GM21526 (cell line): ENCODE measurements at regions not wholly inside any gene's neighbourhood (a gene's known extent, or its start where the extent isn't known, plus 50 kb on each side); places are given as distances from the start of the nearest gene placed in this dataset.

Source experiments
- ATAC-seq: cut with Tn5 transposase; IDR thresholded peaks from one replicate; pipeline ENCODE4 v1.9.1; 2021; ENCODE audit warnings: moderate library complexity; ENCODE audit not compliant: unreplicated experiment, low FRiP score

DNA sequence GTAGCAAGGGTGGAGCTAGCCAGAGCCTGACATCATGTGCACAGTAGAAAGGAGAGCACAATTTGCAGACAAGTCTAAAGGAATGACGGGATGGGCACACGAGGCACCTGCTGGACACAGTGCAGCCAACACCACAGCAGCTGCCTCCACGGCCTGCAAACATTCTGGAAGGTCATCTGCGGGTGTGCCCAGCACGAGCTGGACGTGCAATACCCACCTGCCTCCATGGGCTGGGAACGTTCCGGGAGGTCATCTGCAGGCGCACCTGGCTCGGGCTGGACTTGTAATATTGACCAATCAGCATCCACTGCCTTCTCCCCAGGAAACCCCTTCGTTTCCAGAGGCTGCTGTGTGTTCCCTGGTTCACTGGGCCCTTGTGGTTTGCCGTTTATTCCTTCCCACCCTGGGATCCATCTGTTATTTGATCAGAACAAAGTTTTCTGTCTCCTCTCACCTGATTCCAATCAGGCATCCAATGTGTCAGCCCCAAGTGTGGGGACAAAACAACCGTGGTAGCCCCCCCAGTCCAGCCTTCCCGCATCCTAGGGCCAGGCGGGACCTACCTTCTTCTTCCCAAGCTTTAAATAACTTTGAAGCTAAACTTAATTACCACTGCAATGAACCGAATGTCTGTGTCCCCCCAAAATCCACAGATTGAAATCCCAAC is 243.4 kb upstream of the PPP2R2D start:
- no peak for ATAC-seq

DNA sequence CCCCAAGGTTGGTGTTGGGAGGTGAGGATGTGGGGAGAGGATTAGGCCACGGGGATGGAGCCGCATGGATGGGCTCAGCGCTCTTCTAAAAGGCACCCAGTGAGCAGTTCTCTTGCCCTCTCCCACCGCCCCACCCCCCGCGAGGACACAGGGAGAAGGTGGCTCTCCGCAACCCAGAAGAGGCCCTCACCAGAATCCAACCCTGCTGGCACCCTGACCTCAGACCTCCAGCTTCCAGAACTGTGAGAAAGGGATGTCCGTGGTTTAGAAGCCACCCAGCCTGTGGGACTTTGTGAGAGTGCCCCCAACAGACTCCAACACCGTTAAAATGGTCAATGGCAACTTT is 242.8 kb upstream of the PPP2R2D start:
- ATAC-seq = no peak

DNA sequence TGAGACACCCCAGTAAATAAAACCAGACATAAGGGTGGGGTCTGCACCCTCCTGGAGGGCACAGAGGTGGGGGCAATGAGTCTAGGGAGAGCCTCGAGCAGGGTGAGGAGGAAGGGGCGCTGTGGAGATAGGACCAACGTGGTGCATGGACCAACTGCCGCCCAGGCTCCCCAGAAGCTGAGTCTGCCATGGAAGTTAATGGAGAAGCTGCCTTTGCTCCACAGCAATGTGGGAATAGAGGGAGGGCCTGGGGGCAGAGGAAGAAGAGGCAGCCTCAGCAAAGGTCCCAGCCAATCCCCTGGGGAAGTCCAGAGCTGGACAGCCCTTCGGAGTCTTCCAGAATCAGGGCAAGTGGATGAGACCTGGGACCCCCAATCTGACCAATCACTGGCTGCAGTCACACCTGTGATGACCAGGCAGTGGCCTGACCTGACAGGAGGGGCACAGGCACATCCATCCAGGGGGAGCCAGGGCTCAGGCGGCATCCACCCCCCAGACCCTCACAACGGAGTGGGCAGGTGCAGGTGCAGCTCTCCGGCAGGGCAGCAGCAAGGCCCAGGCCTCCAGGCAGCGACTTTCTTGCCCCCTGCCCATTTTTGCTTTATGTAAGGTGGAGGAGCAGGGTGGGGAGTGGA is 242.2 kb upstream of the PPP2R2D start:
- no peak for ATAC-seq

GRCh38 chr10:131660427-131660826 is 240.4 kb upstream of the PPP2R2D start:
- ATAC-seq = no peak

DNA sequence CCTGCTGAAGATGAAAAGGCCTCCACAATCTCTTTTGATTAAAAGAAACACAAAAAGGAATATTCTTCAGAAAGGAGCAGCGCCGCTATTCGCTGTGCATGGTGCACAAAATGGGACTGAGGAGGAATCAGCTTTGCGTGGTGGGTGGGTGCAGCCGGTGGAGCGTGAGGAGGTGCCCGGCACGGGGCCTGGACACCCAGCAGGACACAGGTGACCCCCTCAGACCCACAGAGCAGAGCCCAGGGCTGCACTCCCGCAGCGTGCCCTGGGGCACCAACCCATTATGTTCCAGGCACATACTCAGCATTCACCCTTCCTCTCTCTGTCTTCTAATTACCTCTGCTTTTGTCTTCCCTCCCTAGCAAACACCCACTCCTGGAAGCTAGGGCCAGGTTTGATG is 238.0 kb upstream of the PPP2R2D start:
- ATAC-seq = no peak

- ATAC-seq = no peak
Observed at GRCh38 chr10:131663351-131663750, 237.5 kb upstream of the PPP2R2D start.

DNA sequence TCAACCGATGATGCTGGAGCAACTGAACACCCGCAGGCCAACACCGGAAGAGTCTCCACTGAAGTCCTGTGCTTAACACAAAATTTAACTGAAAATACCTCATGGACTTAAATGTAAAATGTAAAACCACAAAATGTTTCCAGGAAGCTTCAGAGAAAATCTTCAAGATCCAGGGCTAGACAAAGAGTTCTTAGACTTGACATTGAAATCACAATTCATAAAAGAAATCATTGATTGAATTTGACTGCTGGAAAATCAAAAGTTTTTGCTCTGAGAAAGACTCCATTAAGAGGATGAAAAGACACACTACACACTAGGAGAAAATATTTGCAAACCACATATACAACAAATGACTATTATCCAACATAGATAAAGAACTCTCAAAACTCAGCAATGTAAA is 234.7 kb upstream of the PPP2R2D start:
- no peak for ATAC-seq

DNA sequence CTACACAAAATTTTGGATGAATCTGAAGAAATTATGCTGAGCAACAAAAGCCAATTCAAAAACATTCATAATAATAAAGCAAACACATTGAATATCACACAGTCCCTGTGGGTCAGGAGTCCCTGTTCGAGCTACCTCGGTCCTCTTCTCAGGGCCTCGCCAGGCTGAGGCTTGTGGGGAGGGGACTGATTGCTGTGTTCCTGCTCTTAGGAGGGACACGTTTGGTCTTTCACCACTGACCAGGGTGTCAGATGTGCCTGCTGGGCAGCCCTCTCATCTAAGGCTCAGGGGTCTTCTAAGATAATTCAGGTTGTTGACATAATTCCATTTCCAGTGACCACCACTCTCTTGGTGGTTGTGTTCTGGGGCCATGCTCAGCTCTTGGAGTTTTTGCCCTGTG is 233.8 kb upstream of the PPP2R2D start:
- no peak for ATAC-seq

DNA sequence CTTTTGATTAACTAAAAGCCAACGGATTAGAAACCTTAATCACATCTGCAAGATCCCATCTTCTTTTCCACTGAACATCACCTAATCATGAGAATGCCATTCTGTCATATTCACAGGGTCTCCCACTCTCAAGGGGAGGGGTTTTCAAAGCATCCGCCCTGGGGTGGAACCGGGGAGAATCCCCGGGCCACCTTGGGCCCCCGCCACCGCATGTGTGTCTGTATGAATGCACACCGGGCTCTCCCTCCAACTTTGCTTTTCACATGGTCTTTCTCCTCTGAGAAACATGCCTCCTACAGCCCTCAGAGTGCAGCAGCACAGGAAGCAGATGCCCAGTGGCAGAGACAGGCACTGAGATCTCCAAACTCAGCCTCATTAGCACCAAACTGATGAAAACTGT is 233.2 kb upstream of the PPP2R2D start:
- ATAC-seq = no peak

- no peak for ATAC-seq
Observed at GRCh38 chr10:131668903-131669302, 231.9 kb upstream of the PPP2R2D start.

DNA sequence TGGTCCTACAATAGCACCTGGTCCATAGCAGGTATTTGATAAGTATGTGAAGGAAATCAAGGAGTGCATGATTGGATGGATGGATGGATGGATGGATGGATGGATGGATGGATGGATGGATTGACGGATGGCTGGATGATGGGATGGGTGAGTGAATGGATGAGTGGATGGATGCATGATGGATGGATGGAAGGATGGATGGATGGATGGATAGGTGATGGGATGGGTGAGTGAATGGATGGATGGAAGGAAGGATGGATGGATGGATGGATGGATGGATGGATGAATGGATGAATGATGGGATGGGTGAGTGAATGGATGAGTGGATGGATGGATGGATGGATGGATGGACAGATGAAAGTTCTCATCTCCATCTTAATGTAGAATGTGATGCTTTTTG is 231.0 kb upstream of the PPP2R2D start:
- ATAC-seq = no peak

DNA sequence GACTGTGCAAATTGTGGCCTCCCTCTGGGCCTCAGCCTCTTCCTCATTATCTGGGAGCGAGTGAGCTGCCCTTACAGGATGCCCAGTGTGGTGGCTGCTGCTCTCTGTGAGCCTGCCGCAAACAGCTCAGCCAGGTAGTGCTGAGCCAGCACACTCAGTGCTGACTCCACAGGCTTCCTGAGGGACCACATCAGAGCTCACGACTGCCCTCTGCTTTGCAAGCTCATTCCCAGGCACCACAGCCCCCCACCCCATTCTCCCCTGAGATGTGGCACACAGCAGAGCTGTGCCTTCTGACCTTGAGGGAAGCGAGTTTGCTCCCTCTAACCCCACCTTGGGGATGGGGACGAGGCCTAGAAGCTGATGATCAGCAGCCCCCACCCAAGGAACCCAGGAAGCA is 230.5 kb upstream of the PPP2R2D start:
- no peak for ATAC-seq

DNA sequence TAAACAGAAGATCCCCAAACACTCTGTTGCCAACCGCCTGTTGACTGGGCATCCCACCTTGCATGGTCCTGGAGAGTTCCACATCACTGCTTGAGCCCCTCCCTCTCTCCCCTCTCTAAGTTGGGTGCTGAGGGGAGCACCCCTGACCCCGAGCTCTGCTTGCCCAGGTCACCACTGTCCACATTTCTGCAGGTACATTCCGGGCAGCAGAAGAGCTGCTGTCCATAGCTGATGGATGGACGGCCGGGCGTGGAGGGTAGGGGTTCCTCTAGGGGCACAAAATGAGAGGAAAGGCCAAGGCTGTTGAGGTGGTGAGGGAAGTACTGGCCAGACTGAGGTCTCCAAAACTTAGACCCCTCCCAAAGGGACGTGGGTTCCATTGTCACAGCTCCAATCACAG is 227.4 kb upstream of the PPP2R2D start:
- ATAC-seq = no peak

- ATAC-seq = no peak
Observed at GRCh38 chr10:131674130-131674529, 226.7 kb upstream of the PPP2R2D start.

DNA sequence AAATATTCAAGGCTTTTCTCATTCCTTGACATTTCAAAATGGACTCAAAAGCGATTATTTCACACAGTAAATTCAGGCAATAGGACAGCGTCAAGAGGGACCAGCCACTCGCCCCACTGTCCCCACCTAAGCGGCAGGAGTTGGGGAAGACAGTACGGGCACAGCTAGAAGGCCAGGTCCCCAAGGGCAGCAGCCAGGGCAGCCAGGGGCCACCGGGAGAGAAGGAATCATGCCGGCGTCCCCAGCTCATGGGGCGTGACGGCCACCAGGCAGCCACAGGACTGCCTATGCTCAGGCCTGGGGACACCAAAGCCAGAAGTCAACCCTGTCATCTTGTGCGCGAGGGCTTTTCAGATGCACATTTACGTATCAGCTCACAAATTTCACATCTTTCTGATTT is 225.7 kb upstream of the PPP2R2D start:
- no peak for ATAC-seq

DNA sequence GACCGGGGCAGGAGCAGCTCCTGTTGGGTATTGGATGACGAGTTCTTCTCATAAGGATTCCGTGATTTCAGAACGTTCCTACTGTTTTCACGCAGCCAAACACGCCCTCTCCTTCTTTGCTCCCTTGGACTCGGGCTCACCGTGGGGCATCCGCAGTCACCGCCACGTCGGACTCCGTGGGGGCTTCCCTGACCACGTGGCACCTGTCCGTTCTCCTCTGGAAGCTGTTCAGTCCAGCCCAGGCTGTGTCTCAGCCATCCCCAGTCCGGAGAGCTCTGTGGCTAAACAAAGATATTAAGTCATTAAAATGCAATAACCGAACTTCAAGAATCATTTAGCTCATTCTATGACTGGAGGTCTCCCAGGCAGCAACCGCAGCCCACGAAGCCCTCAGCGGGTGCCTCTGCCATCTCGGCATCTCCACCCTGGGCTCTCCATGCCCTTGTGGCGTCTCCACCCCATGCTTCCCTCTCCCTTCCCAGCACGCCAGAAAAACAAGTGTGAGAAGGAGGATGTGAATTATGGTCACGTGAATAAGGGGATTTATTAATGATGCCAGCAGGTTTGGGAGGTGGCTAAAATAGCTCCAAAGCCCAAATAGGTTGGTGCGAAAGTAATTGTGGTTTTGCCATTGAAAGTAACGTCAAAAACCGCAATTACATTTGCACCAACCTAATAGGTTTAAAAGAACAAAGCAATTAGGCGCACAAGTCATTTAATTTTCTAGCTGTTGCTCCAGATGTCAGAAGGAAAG is 224.6 kb upstream of the PPP2R2D start:
- ATAC-seq = no peak

DNA sequence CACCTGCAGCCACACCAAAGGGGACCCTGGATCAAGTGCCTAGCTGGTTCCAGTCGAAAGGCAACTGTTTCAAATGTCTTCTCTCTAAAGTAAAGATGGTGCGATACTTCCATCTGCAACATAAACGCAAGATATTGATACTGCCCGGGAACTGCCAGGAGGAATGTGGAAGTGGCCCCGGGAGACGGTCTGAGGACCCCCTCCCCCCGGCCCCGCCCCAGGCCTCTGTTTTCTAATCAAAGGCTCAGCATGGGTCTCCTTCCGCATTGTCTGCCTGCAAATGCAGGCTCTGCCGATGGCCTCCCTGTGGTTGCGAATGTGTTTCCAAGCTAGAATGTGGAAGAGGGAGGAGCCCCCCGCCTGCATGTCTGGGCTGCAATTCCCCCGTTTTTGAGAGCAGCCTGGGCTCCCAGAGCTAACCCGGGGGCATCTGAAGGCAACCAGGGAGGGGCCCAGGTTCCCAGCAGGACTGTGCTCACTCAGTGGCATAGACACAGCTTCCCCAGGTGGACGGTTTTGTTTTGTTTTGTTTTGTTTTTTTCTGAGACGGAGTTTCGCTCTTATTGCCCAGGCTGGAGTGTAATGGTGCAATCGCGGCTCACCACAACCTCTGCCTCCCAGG is 223.9 kb upstream of the PPP2R2D start:
- ATAC-seq = no peak

GRCh38 chr10:131677671-131678070 is 223.1 kb upstream of the PPP2R2D start:
- no peak for ATAC-seq

- no peak for ATAC-seq
Observed at GRCh38 chr10:131678171-131678570, 222.6 kb upstream of the PPP2R2D start.

DNA sequence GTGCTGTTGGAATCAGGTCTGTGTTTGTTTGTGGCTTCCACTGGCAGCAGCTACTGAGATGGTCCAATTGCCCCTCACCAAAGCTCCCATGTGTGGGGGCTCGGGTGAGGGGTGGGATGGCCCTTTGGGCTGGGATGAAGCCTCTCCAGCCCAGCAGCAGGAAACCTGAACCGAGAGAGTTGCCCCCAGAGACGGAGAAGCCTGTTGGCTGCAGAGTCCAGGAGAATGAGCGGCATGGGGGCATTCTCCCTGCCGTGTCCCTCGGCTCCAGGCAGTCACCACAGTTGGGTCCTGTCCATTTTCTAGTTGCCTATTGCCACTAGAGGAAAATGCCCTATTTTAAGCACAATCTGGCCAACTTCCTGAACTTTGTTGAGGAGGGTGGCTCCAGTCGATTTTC is 222.2 kb upstream of the PPP2R2D start:
- no peak for ATAC-seq

GRCh38 chr10:131679926-131680325 is 220.9 kb upstream of the PPP2R2D start:
- ATAC-seq = no peak

- no peak for ATAC-seq
Observed at GRCh38 chr10:131681122-131681521, 219.7 kb upstream of the PPP2R2D start.
